ENCODE measurements at regions not wholly inside any gene's neighbourhood (a gene's known extent, or its start where the extent isn't known, plus 50 kb on each side); places are given as distances from the start of the nearest gene placed in this dataset.
"Not testable (repeated sequence)": the region's sequence is repeated elsewhere in the genome, so short reads cannot be mapped to it uniquely, and the experiment has no call there.

DNA sequence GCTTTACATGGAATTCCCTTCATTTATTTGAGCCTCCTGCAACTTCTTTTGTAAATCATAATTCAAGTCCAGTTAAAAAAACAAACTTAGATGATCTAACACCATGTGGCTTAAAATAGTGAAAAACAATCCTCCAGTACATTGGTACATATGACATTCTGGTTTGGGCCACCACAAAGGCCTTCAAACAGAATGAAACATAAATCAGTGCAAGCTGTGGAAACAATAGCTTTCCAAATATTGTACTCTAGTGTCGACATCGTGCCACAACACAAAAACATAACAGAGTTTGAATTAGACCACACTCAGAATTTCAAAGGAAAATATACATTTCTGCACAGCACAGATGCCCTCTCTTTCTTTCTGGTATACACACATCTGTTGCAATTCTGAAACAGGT lies 751.3 kb downstream of the SLC6A15 start:
- Histone ChIP-seq H3K4me1 (ENCODE audit: insufficient read depth, low read length) (no peaks in the 10 kb centered on the region), H3K9me3 (ENCODE audit: insufficient read depth, low read depth, low read length) (no peaks in the 10 kb centered on the region), H3K27me3 (ENCODE audit: insufficient read depth, low read length) (no peaks in the 10 kb centered on the region), H3K36me3 (ENCODE audit: insufficient read depth, low read length) (no peaks in the 10 kb centered on the region), H3K4me3 (ENCODE audit: low read length) (no peak overlapping the region), H3K9ac (ENCODE audit: low read depth, low read length) (no peak overlapping the region), H3K27ac (ENCODE audit: low read depth, low read length) (no peak overlapping the region)
- 95% methylated on average over 2 of the region's 2 CpGs for WGBS

DNA sequence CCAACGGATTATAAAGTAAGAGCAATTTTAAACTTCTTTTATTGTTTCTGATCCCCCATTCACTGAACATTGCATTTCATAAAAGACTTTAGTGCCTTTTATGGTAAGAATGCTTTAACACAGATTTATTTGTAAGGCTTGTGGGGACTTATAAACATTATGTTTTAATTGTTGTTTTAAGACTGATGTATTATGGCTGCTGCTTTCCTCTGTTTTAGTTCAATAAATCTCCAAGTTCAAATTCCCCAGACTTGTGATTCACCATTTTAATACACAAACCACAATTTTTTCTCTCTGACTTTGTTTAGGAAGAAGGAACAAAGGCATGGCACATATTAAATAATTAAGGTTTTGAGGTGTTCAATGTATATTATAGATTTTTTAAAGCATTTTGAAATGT lies 753.3 kb downstream of the SLC6A15 start:
- Histone ChIP-seq H3K27ac (ENCODE audit: low read depth, low read length) (no peak overlapping the region), H3K4me3 (ENCODE audit: low read length) (no peak overlapping the region), H3K27me3 (ENCODE audit: insufficient read depth, low read length) (no peaks in the 10 kb centered on the region), H3K36me3 (ENCODE audit: insufficient read depth, low read length) (no peaks in the 10 kb centered on the region), H3K4me1 (ENCODE audit: insufficient read depth, low read length) (no peaks in the 10 kb centered on the region), H3K9me3 (ENCODE audit: insufficient read depth, low read depth, low read length) (no peaks in the 10 kb centered on the region), H3K9ac (ENCODE audit: low read depth, low read length) (no peak overlapping the region)
- 100% methylated on average over 1 of the region's 1 CpG for WGBS

DNA sequence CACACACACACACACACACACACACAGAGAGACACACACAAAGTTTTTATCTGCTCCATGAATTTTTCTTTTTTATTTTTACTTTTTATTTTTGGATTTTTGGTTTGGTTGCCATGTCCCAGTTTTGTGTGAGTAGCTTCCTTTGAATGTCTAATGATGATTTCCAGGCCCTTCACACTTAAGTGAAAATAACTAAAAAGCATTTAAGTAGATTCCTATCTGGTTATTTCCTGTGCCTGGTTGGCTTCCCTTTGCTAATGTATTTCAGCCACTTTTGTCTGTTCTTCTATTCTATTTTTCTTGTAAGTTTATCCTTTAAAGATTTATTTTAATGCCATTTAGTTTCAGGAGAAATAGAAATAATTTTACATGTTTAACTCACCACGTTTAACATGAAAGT lies 755.4 kb downstream of the SLC6A15 start:
- no peak overlapping the region for H3K27ac ChIP-seq (ENCODE audit: low read depth, low read length)
- H3K36me3 ChIP-seq (ENCODE audit: insufficient read depth, low read length): no peaks in the 10 kb centered on the region
- no CpG with 5 or more reads among the region's 1 CpG for WGBS
- 0 out of 2 replicates have a peak, but pooled peaks cover 4% of the 10 kb centered on the region for H3K9me3 ChIP-seq (ENCODE audit: insufficient read depth, low read depth, low read length)
- no peaks in the 10 kb centered on the region for H3K4me1 ChIP-seq (ENCODE audit: insufficient read depth, low read length)
- H3K27me3 ChIP-seq (ENCODE audit: insufficient read depth, low read length): no peaks in the 10 kb centered on the region
- no peak overlapping the region for H3K9ac ChIP-seq (ENCODE audit: low read depth, low read length)
- H3K4me3 ChIP-seq (ENCODE audit: low read length): no peak overlapping the region

DNA sequence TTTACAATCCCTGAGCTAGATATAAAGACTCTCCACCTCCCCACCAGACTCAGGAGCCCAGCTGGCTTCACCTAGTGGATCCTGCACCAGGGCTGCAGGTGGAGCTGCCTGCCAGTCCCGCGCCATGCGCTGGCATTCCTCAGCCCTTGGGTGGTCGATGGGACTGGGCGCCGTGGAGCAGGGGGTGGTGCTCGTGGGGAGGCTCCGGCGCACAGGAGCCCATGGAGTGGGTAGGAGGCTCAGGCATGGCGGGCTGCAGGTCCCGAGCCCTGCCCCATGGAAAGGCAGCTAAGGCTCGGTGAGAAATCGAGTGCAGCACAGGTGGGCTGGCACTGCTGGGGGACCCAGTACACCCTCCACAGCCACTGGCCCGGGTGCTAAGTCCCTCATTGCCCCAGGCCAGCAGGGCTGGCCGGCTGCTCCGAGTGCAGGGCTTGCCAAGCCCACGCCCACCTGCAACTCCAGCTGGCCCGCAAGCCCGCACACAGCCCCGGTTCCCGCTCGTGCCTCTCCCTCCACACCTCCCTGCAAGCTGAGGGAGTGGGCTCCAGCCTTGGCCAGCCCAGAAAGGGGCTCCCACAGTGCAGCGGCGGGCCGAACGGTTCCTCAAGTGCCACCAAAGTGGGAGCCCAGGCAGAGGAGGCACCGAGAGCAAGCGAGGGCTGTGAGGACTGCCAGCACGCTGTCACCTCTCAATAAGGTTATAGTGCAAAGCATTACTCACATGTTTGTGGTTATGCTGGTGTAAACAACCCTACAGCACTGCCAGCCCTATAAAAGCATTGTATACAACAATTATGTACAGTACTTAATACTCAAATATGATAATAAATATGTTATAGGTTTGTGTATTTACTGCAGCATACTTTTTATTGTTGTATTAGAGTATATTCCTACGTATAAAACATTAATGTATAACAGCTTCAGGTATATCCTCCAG lies 757.3 kb downstream of the SLC6A15 start:
- not testable (repeated sequence) for H3K4me3 ChIP-seq (ENCODE audit: low read length); H3K36me3 ChIP-seq (ENCODE audit: insufficient read depth, low read length); H3K27me3 ChIP-seq (ENCODE audit: insufficient read depth, low read length); H3K27ac ChIP-seq (ENCODE audit: low read depth, low read length); H3K4me1 ChIP-seq (ENCODE audit: insufficient read depth, low read length); H3K9ac ChIP-seq (ENCODE audit: low read depth, low read length); H3K9me3 ChIP-seq (ENCODE audit: insufficient read depth, low read depth, low read length)
- WGBS: 96% methylated on average over 29 of the region's 30 CpGs

DNA sequence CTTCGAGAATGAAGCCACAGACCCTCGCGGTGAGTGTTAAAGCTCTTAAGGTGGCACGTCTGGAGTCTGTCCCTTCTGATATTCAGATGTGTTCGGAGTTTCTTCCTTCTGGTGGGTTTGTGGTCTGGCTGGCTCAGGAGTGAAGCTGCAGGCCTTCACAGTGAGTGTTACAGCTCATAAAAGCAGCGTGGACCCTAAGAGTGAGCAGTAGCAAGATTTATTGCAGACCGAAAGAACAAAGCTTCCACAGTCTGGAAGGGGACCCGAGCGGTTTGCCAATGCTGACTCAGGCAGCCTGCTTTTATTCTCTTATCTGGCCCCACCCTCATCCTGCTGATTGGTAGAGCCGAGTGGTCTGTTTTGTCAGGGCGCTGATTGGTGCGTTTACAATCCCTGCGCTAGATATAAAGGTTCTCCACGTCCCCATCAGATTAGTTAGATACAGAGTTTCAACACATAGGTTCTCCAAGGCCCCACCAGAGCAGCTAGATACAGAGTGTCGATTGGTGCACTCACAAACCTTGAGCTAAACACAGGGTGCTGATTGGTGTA lies 758.1 kb downstream of the SLC6A15 start:
- H3K27ac ChIP-seq (ENCODE audit: low read depth, low read length); H3K27me3 ChIP-seq (ENCODE audit: insufficient read depth, low read length); H3K9ac ChIP-seq (ENCODE audit: low read depth, low read length); H3K36me3 ChIP-seq (ENCODE audit: insufficient read depth, low read length); H3K9me3 ChIP-seq (ENCODE audit: insufficient read depth, low read depth, low read length); H3K4me3 ChIP-seq (ENCODE audit: low read length); H3K4me1 ChIP-seq (ENCODE audit: insufficient read depth, low read length): not testable (repeated sequence)
- 96% methylated on average over 15 of the region's 15 CpGs for WGBS

DNA sequence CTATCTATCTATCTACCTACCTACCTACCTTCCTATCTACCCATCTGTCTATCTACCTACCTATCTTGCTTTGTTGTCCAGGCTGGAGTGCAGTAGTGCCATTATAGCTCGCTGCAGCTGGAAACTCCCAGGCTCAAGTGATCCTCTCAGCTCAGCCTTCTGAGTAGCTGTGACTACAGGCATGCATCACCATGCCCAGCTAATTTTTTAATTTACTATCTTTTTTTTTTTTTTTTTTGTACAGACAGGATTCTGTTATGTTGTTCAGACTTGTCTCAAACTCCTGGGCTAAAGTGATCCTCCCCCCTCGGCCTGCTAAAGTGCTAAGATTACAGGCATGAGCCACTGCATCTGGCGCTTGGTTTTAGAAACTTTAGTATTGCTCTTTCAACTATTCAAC lies 762.4 kb downstream of the SLC6A15 start:
- Histone ChIP-seq H3K27ac (ENCODE audit: low read depth, low read length) (no peak overlapping the region), H3K4me1 (ENCODE audit: insufficient read depth, low read length) (no peaks in the 10 kb centered on the region), H3K9ac (ENCODE audit: low read depth, low read length) (no peak overlapping the region), H3K27me3 (ENCODE audit: insufficient read depth, low read length) (no peaks in the 10 kb centered on the region), H3K36me3 (ENCODE audit: insufficient read depth, low read length) (no peaks in the 10 kb centered on the region), H3K4me3 (ENCODE audit: low read length) (no peak overlapping the region), H3K9me3 (ENCODE audit: insufficient read depth, low read depth, low read length) (peaks cover 21% of the 10 kb centered on the region)
- WGBS: 96% methylated on average over 2 of the region's 3 CpGs

DNA sequence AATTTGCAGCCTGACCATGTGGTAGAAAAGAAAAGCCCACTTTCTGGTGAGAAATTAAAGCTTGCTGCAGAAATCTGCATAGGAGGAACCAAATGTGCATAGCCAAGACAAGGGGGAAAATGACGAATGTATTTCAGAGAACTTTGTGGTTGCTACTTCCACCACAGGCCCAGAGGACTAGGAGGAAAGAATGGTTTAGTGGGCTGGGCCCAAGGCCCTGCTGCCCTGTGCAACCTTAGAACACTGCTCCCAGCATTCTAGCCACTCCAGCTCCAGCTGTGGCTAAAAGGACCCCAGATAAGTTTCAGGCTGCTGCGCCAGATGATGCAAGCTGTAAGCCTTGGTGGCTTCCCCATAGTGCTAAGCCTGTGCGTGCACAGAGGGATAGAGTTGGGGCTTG lies 764.3 kb downstream of the SLC6A15 start:
- Histone ChIP-seq H3K27ac (ENCODE audit: low read depth, low read length) (no peak overlapping the region), H3K4me3 (ENCODE audit: low read length) (no peak overlapping the region), H3K4me1 (ENCODE audit: insufficient read depth, low read length) (no peaks in the 10 kb centered on the region), H3K36me3 (ENCODE audit: insufficient read depth, low read length) (no peaks in the 10 kb centered on the region), H3K27me3 (ENCODE audit: insufficient read depth, low read length) (no peaks in the 10 kb centered on the region), H3K9ac (ENCODE audit: low read depth, low read length) (no peak overlapping the region), H3K9me3 (ENCODE audit: insufficient read depth, low read depth, low read length) (peaks cover 19% of the 10 kb centered on the region)
- WGBS: 95% methylated on average over 3 of the region's 3 CpGs

DNA sequence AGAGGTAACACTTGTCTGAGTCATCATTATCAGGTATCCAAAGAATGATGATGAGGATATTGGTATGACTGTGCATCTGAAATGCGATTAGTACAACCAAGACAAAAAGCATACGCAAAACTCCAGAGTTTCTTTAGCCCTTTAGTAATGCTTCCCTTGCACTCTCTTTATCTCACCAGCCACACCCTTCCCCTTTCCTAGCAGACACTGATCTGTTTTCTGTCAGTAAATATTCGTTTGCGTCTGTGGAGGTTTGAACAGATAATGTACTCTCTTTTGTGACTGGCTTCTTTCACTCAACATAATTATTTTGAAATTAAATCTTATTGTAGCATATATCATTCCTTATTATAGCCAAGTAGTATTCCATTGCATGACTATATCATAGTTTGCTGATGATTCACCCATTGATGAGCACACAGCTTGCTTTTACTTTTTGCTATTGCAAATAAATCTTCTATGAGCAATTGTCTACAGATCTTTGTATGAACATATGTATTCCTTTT lies 775.7 kb downstream of the SLC6A15 start:
- no peaks in the 10 kb centered on the region for H3K9me3 ChIP-seq (ENCODE audit: insufficient read depth, low read depth, low read length)
- 87% methylated on average over 3 of the region's 4 CpGs for WGBS

DNA sequence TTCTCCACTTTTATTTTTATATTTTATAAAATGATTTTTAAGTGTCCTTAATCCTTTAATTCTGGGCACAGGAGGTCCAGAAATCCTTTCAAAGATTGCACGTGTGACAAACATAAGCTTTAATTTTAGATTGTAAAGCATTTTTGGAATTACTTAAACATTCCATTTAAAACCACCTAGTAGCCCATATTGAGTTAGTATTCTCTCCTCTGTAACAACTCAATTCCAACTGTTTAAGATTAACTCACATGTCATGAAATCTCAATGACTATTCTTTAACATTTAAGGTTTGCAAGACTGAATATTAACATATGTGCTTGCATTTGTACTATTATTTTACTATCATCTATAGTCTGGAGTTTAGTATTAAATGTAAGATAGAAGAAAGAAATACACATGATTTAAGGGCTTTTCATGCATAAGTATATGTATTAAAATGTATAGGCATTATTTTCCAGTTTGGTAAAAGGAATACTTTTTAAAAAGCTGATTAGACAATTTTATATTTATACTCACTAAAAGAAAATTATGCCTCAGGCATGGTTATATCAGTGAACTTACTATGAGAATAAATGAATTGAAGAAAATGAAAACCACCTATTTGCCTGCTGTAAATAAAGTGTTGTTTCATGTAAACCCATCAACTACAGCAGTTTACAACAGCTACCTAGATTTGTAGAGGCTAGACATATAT lies 776.9 kb downstream of the SLC6A15 start:
- H3K27ac ChIP-seq (ENCODE audit: low read depth, low read length): no peak overlapping the region
- H3K9me3 ChIP-seq (ENCODE audit: insufficient read depth, low read depth, low read length): no peaks in the 10 kb centered on the region
- no peak overlapping the region for H3K9ac ChIP-seq (ENCODE audit: low read depth, low read length)
- no peaks in the 10 kb centered on the region for H3K36me3 ChIP-seq (ENCODE audit: insufficient read depth, low read length)
- no peaks in the 10 kb centered on the region for H3K27me3 ChIP-seq (ENCODE audit: insufficient read depth, low read length)
- H3K4me3 ChIP-seq (ENCODE audit: low read length): no peak overlapping the region
- no CpG with 5 or more reads among the region's 1 CpG for WGBS
- H3K4me1 ChIP-seq (ENCODE audit: insufficient read depth, low read length): no peaks in the 10 kb centered on the region

More for the DNA sequence above, 775.7 kb downstream of the SLC6A15 start:
- H3K9ac ChIP-seq (ENCODE audit: low read depth, low read length): no peak overlapping the region
- no peaks in the 10 kb centered on the region for H3K4me1 ChIP-seq (ENCODE audit: insufficient read depth, low read length)
- no peaks in the 10 kb centered on the region for H3K36me3 ChIP-seq (ENCODE audit: insufficient read depth, low read length)
- no peak overlapping the region for H3K4me3 ChIP-seq (ENCODE audit: low read length)
- no peak overlapping the region for H3K27ac ChIP-seq (ENCODE audit: low read depth, low read length)
- no peaks in the 10 kb centered on the region for H3K27me3 ChIP-seq (ENCODE audit: insufficient read depth, low read length)

DNA sequence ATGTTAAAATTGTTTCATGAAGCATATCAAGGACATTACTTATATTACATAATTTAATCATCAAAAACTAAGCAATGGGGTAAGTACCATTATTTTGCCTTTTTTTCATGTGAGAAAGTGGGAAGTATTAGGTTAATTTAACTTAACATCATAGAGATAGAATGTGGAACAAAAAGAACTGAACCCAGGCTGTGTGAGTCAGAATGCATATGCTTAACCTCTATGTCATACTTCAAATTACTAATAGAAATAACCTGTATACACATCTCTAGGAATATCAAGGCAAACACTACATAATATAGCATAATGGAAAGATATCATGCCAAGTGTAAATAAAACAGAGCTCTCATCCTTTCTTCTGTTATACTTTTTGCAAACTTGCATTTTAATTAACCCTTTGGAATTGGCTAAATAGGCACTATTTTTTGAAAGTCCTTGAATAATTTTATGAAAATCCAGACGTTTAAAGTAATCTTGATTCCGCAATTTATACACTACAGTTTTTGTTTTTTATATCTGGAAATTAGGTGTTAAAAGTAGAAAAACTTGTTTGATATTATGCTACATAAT lies 777.7 kb downstream of the SLC6A15 start:
- Histone ChIP-seq H3K4me1 (ENCODE audit: insufficient read depth, low read length) (no peaks in the 10 kb centered on the region), H3K36me3 (ENCODE audit: insufficient read depth, low read length) (no peaks in the 10 kb centered on the region), H3K9me3 (ENCODE audit: insufficient read depth, low read depth, low read length) (no peaks in the 10 kb centered on the region), H3K27me3 (ENCODE audit: insufficient read depth, low read length) (no peaks in the 10 kb centered on the region), H3K9ac (ENCODE audit: low read depth, low read length) (no peak overlapping the region), H3K4me3 (ENCODE audit: low read length) (no peak overlapping the region), H3K27ac (ENCODE audit: low read depth, low read length) (no peak overlapping the region)
- WGBS: no CpG with 5 or more reads among the region's 2 CpGs

DNA sequence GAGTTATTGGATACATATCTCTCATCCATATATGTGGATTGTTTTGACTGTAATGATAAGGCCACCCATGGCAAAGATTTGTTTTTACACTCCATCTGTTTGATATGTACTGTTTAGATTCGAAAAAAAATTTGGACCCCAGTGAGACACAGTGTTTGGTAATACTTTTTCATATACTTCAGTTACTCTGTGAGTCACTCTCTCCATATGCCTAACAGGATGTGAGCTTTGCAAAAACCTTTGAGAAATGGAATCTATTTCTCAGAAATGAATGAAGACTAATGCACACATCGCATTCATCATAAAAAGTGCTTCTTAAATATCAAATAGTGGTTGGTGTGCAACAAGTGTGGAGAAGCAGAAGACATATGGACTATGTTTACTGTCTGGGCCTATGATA lies 781.5 kb downstream of the SLC6A15 start:
- no peaks in the 10 kb centered on the region for H3K9me3 ChIP-seq (ENCODE audit: insufficient read depth, low read depth, low read length)
- no peak overlapping the region for H3K4me3 ChIP-seq (ENCODE audit: low read length)
- no peak overlapping the region for H3K27ac ChIP-seq (ENCODE audit: low read depth, low read length)
- no peaks in the 10 kb centered on the region for H3K4me1 ChIP-seq (ENCODE audit: insufficient read depth, low read length)
- H3K27me3 ChIP-seq (ENCODE audit: insufficient read depth, low read length): no peaks in the 10 kb centered on the region
- WGBS: 80% methylated on average over 1 of the region's 2 CpGs
- no peaks in the 10 kb centered on the region for H3K36me3 ChIP-seq (ENCODE audit: insufficient read depth, low read length)
- no peak overlapping the region for H3K9ac ChIP-seq (ENCODE audit: low read depth, low read length)

Data from HUES64 (cell line).